ENCODE measurements at regions not wholly inside any gene's neighbourhood (a gene's known extent, or its start where the extent isn't known, plus 50 kb on each side); places are given as distances from the start of the nearest gene placed in this dataset.

DNA sequence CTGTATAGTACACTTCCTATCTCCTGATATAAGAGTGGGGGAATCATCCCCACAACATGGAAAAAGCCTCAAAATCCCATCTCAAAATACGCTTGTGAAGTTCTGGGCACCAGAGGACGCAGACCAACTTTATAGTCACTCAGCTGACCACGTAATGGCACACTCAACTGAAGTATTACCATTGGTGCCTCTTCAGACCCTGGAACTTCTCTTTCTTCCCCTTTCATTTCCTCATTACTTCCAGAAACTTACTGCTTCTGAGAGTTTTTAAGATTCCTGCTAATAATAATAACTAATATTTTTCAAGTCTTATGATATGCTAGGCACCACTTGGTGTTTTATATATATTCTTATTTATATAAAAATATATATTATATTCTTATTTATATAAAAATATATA lies 202.6 kb downstream of the PTPRC start:
- ChIA-PET POLR2A (no interaction called here), CTCF (no interaction called here)
- Histone ChIP-seq H3K4me1 (ENCODE audit: control insufficient read depth, insufficient read depth, low read length) (no peaks in the 10 kb centered on the region; the same call in 1 of the 2 replicates), H3K36me3 (ENCODE audit: control insufficient read depth, insufficient read depth, low read length) (no peaks in the 10 kb centered on the region), H3K4me3 (ENCODE audit: low read depth in 2 of 2, low read length in 2 of 2) (no peak overlapping the region), H3K9me3 (ENCODE audit: control insufficient read depth, insufficient read depth, low read depth, low read length) (no peaks in the 10 kb centered on the region), H3K27ac (ENCODE audit: low read length) (no peak overlapping the region), H3K27me3 (ENCODE audit: control insufficient read depth, insufficient read depth, low read length) (no peaks in the 10 kb centered on the region)
- in situ Hi-C loops (cut with HindIII; ENCODE audit: low pct_unique_long_range_greater_than_20kb, low sequenced_read_pairs) (no loop called here), intact Hi-C loops (cut with micrococcal nuclease; ENCODE audit: unreplicated experiment) (no loop called here)
- TF ChIP-seq TCF7L2 (IDR thresholded peaks at IDR 0.05; ENCODE audit: low read depth, low read length) (no peak), REST (IDR thresholded peaks at IDR 0.05; ENCODE audit: insufficient read depth in 1 of 2, low read depth in 2 of 2, low read length in 1 of 2) (no peak), POLR2AphosphoS5 (IDR thresholded peaks at IDR 0.05; ENCODE audit: low read depth, low read length) (no peak), SIN3A (IDR thresholded peaks at IDR 0.05; ENCODE audit: borderline replicate concordance, insufficient read depth, low read depth, low read length) (no peak), CTCF (IDR thresholded peaks at IDR 0.05) (no peak)
- BruUV-seq (replicated peaks) = no TSS peak
- DNase-seq (ENCODE audit: low read depth, low spot score) (no peak), ATAC-seq (no peak)

- CTCF ChIA-PET = no interaction called here
- in situ Hi-C loops (cut with HindIII; ENCODE audit: low pct_unique_long_range_greater_than_20kb, low sequenced_read_pairs) = no loop called here
Observed at GRCh38 chr1:198842686-198843085, 203.8 kb downstream of the PTPRC start.

More at GRCh38 chr1:198842686-198843085, 203.8 kb downstream of the PTPRC start:
- POLR2A ChIA-PET = interaction anchor here (0.6 kb wide), 1 partner anchor 13 kb away, joined by 6 read pairs; no protein-coding TSS in a partner anchor
- TF ChIP-seq TCF7L2 (IDR thresholded peaks at IDR 0.05; ENCODE audit: low read depth, low read length) (no peak), SIN3A (IDR thresholded peaks at IDR 0.05; ENCODE audit: borderline replicate concordance, insufficient read depth, low read depth, low read length) (no peak), CTCF (IDR thresholded peaks at IDR 0.05) (no peak), POLR2AphosphoS5 (IDR thresholded peaks at IDR 0.05; ENCODE audit: low read depth, low read length) (no peak), REST (IDR thresholded peaks at IDR 0.05; ENCODE audit: insufficient read depth in 1 of 2, low read depth in 2 of 2, low read length in 1 of 2) (no peak)
- BruUV-seq (replicated peaks) = no TSS peak
- Histone ChIP-seq H3K36me3 (ENCODE audit: control insufficient read depth, insufficient read depth, low read length) (no peaks in the 10 kb centered on the region), H3K4me3 (ENCODE audit: low read depth in 2 of 2, low read length in 2 of 2) (no peak overlapping the region), H3K27me3 (ENCODE audit: control insufficient read depth, insufficient read depth, low read length) (no peaks in the 10 kb centered on the region), H3K4me1 (ENCODE audit: control insufficient read depth, insufficient read depth, low read length) (no peaks in the 10 kb centered on the region; the same call in 1 of the 2 replicates), H3K27ac (ENCODE audit: low read length) (no peak overlapping the region), H3K9me3 (ENCODE audit: control insufficient read depth, insufficient read depth, low read depth, low read length) (no peaks in the 10 kb centered on the region)
- intact Hi-C loops (cut with micrococcal nuclease; ENCODE audit: unreplicated experiment) = no loop called here
- no peak for ATAC-seq
- DNase-seq (ENCODE audit: low read depth, low spot score) = no peak
